Nucleus accumbens (tissue), 56 donors: ENCODE measurements at regions not wholly inside any gene's neighbourhood (a gene's known extent, or its start where the extent isn't known, plus 50 kb on each side); places are given as distances from the start of the nearest gene placed in this dataset.

ENCODE experiments used
- DNase-seq, 56 donors: peaks; one replicate each; lab custom pipeline; 2025; lab: John Stamatoyannopoulos, UW

- DNase-seq: no peak
Observed at GRCh38 chr12:78746001-78746400, 118.6 kb upstream of the SYT1 start.

GRCh38 chr12:78753058-78753457 is 111.5 kb upstream of the SYT1 start:
- no peak for DNase-seq

- no peak for DNase-seq
Observed at GRCh38 chr12:78756936-78757335, 107.6 kb upstream of the SYT1 start.

GRCh38 chr12:78759367-78759766 is 105.2 kb upstream of the SYT1 start:
- DNase-seq: no peak

GRCh38 chr12:78760906-78761305 is 103.7 kb upstream of the SYT1 start:
- DNase-seq: no peak

GRCh38 chr12:78764913-78765312 is 99.7 kb upstream of the SYT1 start:
- no peak for DNase-seq

- DNase-seq: no peak
Observed at GRCh38 chr12:78767264-78767981, 97.2 kb upstream of the SYT1 start.

- DNase-seq: no peak
Observed at GRCh38 chr12:78778339-78778738, 86.2 kb upstream of the SYT1 start.

GRCh38 chr12:78787576-78787975 is 77.0 kb upstream of the SYT1 start:
- DNase-seq: no peak

GRCh38 chr12:78790148-78790547 is 74.4 kb upstream of the SYT1 start:
- no peak for DNase-seq

- no peak for DNase-seq
Observed at GRCh38 chr12:78792052-78792698, 72.4 kb upstream of the SYT1 start.

GRCh38 chr12:78793491-78793890 is 71.1 kb upstream of the SYT1 start:
- DNase-seq: no peak

- no peak for DNase-seq
Observed at GRCh38 chr12:78793982-78794381, 70.6 kb upstream of the SYT1 start.

- DNase-seq: no peak
Observed at GRCh38 chr12:78795934-78796445, 68.6 kb upstream of the SYT1 start.

- DNase-seq: no peak
Observed at GRCh38 chr12:78797196-78797931, 67.2 kb upstream of the SYT1 start.

GRCh38 chr12:78799649-78800048 is 64.9 kb upstream of the SYT1 start:
- DNase-seq: peak in 6 of 56 donors; percentile 2 to 22 (median 12)

GRCh38 chr12:78802593-78802992 is 62.0 kb upstream of the SYT1 start:
- DNase-seq: no peak

GRCh38 chr12:78804262-78804661 is 60.3 kb upstream of the SYT1 start:
- no peak for DNase-seq
